Omental fat pad (tissue), 3 donors: ENCODE measurements at regions not wholly inside any gene's neighbourhood (a gene's known extent, or its start where the extent isn't known, plus 50 kb on each side); places are given as distances from the start of the nearest gene placed in this dataset.

Source experiments
- ATAC-seq: fragments of 150-250 bp; one replicate; pipeline ENCODE4 v1.9.1; 2016; ENCODE audit warnings: mild to moderate bottlenecking, moderate library complexity; ENCODE audit not compliant: low FRiP score
- DNase-seq: peaks from one replicate; pipeline ENCODE4 v3.0.0-alpha.2; 2019; ENCODE audit warnings: low spot score
- CTCF ChIP-seq, 3 donors: fragments of 450-650 bp; IDR thresholded peaks; one replicate each; pipeline ENCODE4 v1.5.1; 2016 to 2017; ENCODE audit warnings: antibody characterized with exemption in 3 of 3, mild to moderate bottlenecking in 3 of 3, moderate library complexity in 2 of 3

- no peak for ATAC-seq
- no peak for TF ChIP-seq CTCF (IDR thresholded peaks at IDR 0.05)
- DNase-seq, result no peak
Observed at GRCh38 chr19:27911122-27911898, 1301.6 kb downstream of the UQCRFS1 start.

- TF ChIP-seq CTCF (IDR thresholded peaks at IDR 0.05), result no peak
- DNase-seq (no peak), ATAC-seq (no peak)
Observed at GRCh38 chr19:27909861-27910260, 1303.1 kb downstream of the UQCRFS1 start.

GRCh38 chr19:27909185-27909840 is 1303.6 kb downstream of the UQCRFS1 start:
- no peak for ATAC-seq

GRCh38 chr19:27906081-27906480 is 1306.9 kb downstream of the UQCRFS1 start:
- ATAC-seq (no peak), DNase-seq (no peak)
- no peak for TF ChIP-seq CTCF (IDR thresholded peaks at IDR 0.05)

More at GRCh38 chr19:27909185-27909840, 1303.6 kb downstream of the UQCRFS1 start:
- no peak for DNase-seq
- no peak for TF ChIP-seq CTCF (IDR thresholded peaks at IDR 0.05)

GRCh38 chr19:27905074-27905473 is 1307.9 kb downstream of the UQCRFS1 start:
- TF ChIP-seq CTCF (IDR thresholded peaks at IDR 0.05), result no peak
- DNase-seq (no peak), ATAC-seq (no peak)

GRCh38 chr19:27901078-27901477 is 1311.9 kb downstream of the UQCRFS1 start:
- ATAC-seq (no peak), DNase-seq (no peak)
- TF ChIP-seq CTCF (IDR thresholded peaks at IDR 0.05), result no peak

- TF ChIP-seq CTCF (IDR thresholded peaks at IDR 0.05), result no peak
- DNase-seq (no peak), ATAC-seq (no peak)
Observed at GRCh38 chr19:27896091-27896490, 1316.9 kb downstream of the UQCRFS1 start.
